Gastroesophageal sphincter (tissue), 4 donors: ENCODE measurements at regions not wholly inside any gene's neighbourhood (a gene's known extent, or its start where the extent isn't known, plus 50 kb on each side); places are given as distances from the start of the nearest gene placed in this dataset.

Experiments used
- ATAC-seq: fragments of 150-250 bp; one replicate; pipeline ENCODE4 v1.9.1; 2016; ENCODE audit warnings: mild to moderate bottlenecking, moderate library complexity
- H3K27ac ChIP-seq, 4 donors: fragments of 200-600 bp; sonication (generic) in 3 of 4; 1 replicate in 3 of 4; 2 replicates in 1 of 4; pipeline ENCODE4 v1.5.1; 2016 to 2019
- H3K27me3 ChIP-seq: fragments of 200-600 bp; sonication (generic); one replicate; pipeline ENCODE4 v1.5.1; 2019
- H3K36me3 ChIP-seq, 2 donors: fragments of 200-600 bp; sonication (generic); one replicate each; pipeline ENCODE4 v1.5.1; 2019; ENCODE audit warnings: control low read depth in 1 of 2
- H3K4me1 ChIP-seq, 3 donors: fragments of 200-600 bp; sonication (generic); 1 replicate in 2 of 3; 2 replicates in 1 of 3; pipeline ENCODE4 v1.5.1; 2016 to 2019; ENCODE audit warnings: control low read depth in 2 of 3
- H3K4me3 ChIP-seq, 2 donors: fragments of 200-600 bp; sonication (generic); one replicate each; pipeline ENCODE4 v1.5.1; 2019; ENCODE audit warnings: mild to moderate bottlenecking in 1 of 2, moderate library complexity in 1 of 2
- H3K9me3 ChIP-seq, 3 donors: fragments of 200-600 bp; sonication (generic); one replicate each; pipeline ENCODE4 v1.5.1; 2017 to 2019; ENCODE audit warnings: control low read depth in 2 of 3
- CTCF ChIP-seq, 4 experiments: fragments of 200-600 bp in 2 of 4; fragments of 450-650 bp in 2 of 4; sonication (generic) in 1 of 4; IDR thresholded peaks; one replicate each; pipeline ENCODE4 v1.5.1; 2017 to 2019; ENCODE audit warnings: antibody characterized with exemption in 4 of 4, mild to moderate bottlenecking in 2 of 4, moderate library complexity in 2 of 4
- EP300 ChIP-seq: sonication (generic); formaldehyde crosslinking; IDR thresholded peaks from one replicate; pipeline ENCODE4 v1.6.1; 2017; ENCODE audit warnings: antibody characterized with exemption, mild to moderate bottlenecking
- POLR2A ChIP-seq, 2 donors: fragments of 450-650 bp; IDR thresholded peaks; one replicate each; pipeline ENCODE4 v1.6.1; 2017; ENCODE audit warnings: antibody characterized with exemption in 2 of 2, mild to moderate bottlenecking in 2 of 2, moderate library complexity in 1 of 2
- POLR2AphosphoS5 ChIP-seq: sonication (generic); formaldehyde crosslinking; IDR thresholded peaks from one replicate; pipeline ENCODE4 v1.6.1; 2017; ENCODE audit warnings: antibody characterized with exemption
- WGBS, 2 donors: methylation state at CpG; one replicate each; pipeline ENCODE4 v1.1.5; 2018; ENCODE audit warnings: low coverage in 1 of 2; 5-methylcytosine and 5-hydroxymethylcytosine counted together

- TF ChIP-seq POLR2A (IDR thresholded peaks at IDR 0.05) (no peak), CTCF (IDR thresholded peaks at IDR 0.05) (no peak), EP300 (no peak), POLR2AphosphoS5 (no peak)
- H3K9me3 ChIP-seq, result no peaks in the 10 kb centered on the region
- H3K4me1 ChIP-seq, result no peaks in the 10 kb centered on the region
- H3K4me3 ChIP-seq, result no peak overlapping the region
- ATAC-seq, result no peak
- no peaks in the 10 kb centered on the region for H3K36me3 ChIP-seq
- H3K27me3 ChIP-seq, result no peaks in the 10 kb centered on the region
- 69 to 91% methylated on average over 1 to 2 of the region's 2 CpGs for WGBS, 2 donors
- H3K27ac ChIP-seq, result no peak overlapping the region
These were observed 757.0 kb downstream of the TRAM1L1 start for GRCh38 chr4:116328261-116328860.

- Histone ChIP-seq H3K27ac (no peak overlapping the region), H3K9me3 (no peaks in the 10 kb centered on the region), H3K4me1 (no peaks in the 10 kb centered on the region), H3K27me3 (no peaks in the 10 kb centered on the region), H3K4me3 (no peak overlapping the region), H3K36me3 (no peaks in the 10 kb centered on the region)
- TF ChIP-seq CTCF (IDR thresholded peaks at IDR 0.05), result no peak
- TF ChIP-seq EP300, result no peak
- TF ChIP-seq POLR2A (IDR thresholded peaks at IDR 0.05), result no peak
- TF ChIP-seq POLR2AphosphoS5, result no peak
- no peak for ATAC-seq
- 81 to 89% methylated on average over 3 to 4 of the region's 4 CpGs for WGBS, 2 donors
These were observed 761.8 kb downstream of the TRAM1L1 start for GRCh38 chr4:116323606-116324005.

- TF ChIP-seq POLR2AphosphoS5, result no peak
- no peak for TF ChIP-seq POLR2A (IDR thresholded peaks at IDR 0.05)
- TF ChIP-seq CTCF (IDR thresholded peaks at IDR 0.05), result no peak
- TF ChIP-seq EP300, result no peak
- no peak overlapping the region for H3K27ac ChIP-seq
- H3K36me3 ChIP-seq, result no peaks in the 10 kb centered on the region
- H3K4me1 ChIP-seq, result no peaks in the 10 kb centered on the region
- no peak for ATAC-seq
- no peak overlapping the region for H3K4me3 ChIP-seq
- no peaks in the 10 kb centered on the region for H3K9me3 ChIP-seq
- no peaks in the 10 kb centered on the region for H3K27me3 ChIP-seq
- 77 to 82% methylated on average over 5 of the region's 5 CpGs for WGBS, 2 donors
These were observed 763.9 kb downstream of the TRAM1L1 start for GRCh38 chr4:116321471-116321870.

- no peaks in the 10 kb centered on the region for H3K9me3 ChIP-seq
- no peak for ATAC-seq
- H3K27me3 ChIP-seq, result no peaks in the 10 kb centered on the region
- WGBS, 2 donors, result 100% methylated on average over 1 of the region's 1 CpG
- TF ChIP-seq POLR2AphosphoS5 (no peak), POLR2A (IDR thresholded peaks at IDR 0.05) (no peak), EP300 (no peak), CTCF (IDR thresholded peaks at IDR 0.05) (no peak)
- no peak overlapping the region for H3K27ac ChIP-seq
- H3K4me3 ChIP-seq, result no peak overlapping the region
- H3K36me3 ChIP-seq, result no peaks in the 10 kb centered on the region
- H3K4me1 ChIP-seq, result no peaks in the 10 kb centered on the region
These were observed 764.5 kb downstream of the TRAM1L1 start for GRCh38 chr4:116320859-116321258.

- Histone ChIP-seq H3K4me1 (no peaks in the 10 kb centered on the region), H3K27me3 (no peaks in the 10 kb centered on the region), H3K36me3 (no peaks in the 10 kb centered on the region), H3K9me3 (no peaks in the 10 kb centered on the region), H3K4me3 (no peak overlapping the region), H3K27ac (no peak overlapping the region)
- WGBS, 2 donors, result 83% methylated on average over 1 of the region's 1 CpG; no CpG with 5 or more reads in 1 of the 2 donors
- TF ChIP-seq POLR2AphosphoS5 (no peak), EP300 (no peak), POLR2A (IDR thresholded peaks at IDR 0.05) (no peak), CTCF (IDR thresholded peaks at IDR 0.05) (no peak)
- no peak for ATAC-seq
These were observed 781.6 kb downstream of the TRAM1L1 start for GRCh38 chr4:116303736-116304188.
